Spinal cord (tissue), 9 donors: ENCODE measurements at regions not wholly inside any gene's neighbourhood (a gene's known extent, or its start where the extent isn't known, plus 50 kb on each side); places are given as distances from the start of the nearest gene placed in this dataset.
"Not testable (repeated sequence)": the region's sequence is repeated elsewhere in the genome, so short reads cannot be mapped to it uniquely, and the experiment has no call there.

ENCODE experiments used
- DNase-seq, 6 donors: peaks; one replicate each; pipeline versions ENCODE4 v3.0.0 to v3.0.0-alpha.2; 2013 to 2015; ENCODE audit warnings: low spot score in 6 of 6, low read depth in 4 of 6
- H3K27ac ChIP-seq: one replicate; pipeline ENCODE4 v1.5.1; 2013; ENCODE audit warnings: low read depth, low read length, control low read depth
- H3K27me3 ChIP-seq: one replicate; pipeline ENCODE4 v1.6.1; 2013; ENCODE audit warnings: low read length; ENCODE audit not compliant: control insufficient read depth, insufficient read depth
- H3K36me3 ChIP-seq: one replicate; pipeline ENCODE4 v1.6.1; 2013; ENCODE audit warnings: low read length; ENCODE audit not compliant: control insufficient read depth, insufficient read depth
- H3K4me1 ChIP-seq: one replicate; pipeline ENCODE4 v1.6.1; 2013; ENCODE audit warnings: low read length; ENCODE audit not compliant: control insufficient read depth, insufficient read depth
- H3K4me3 ChIP-seq: one replicate; pipeline ENCODE4 v1.5.1; 2013; ENCODE audit warnings: low read depth, low read length, control low read depth
- H3K9me3 ChIP-seq: one replicate; pipeline ENCODE4 v1.6.1; 2013; ENCODE audit warnings: low read length; ENCODE audit not compliant: control insufficient read depth, insufficient read depth
- WGBS: methylation state at CpG from one replicate; pipeline ENCODE4 v1.1.5; 2013; ENCODE audit warnings: missing lambda C conversion rate; ENCODE audit not compliant: insufficient coverage; 5-methylcytosine and 5-hydroxymethylcytosine counted together
- donor health status: healthy.

- H3K9me3 ChIP-seq, H3K27me3 ChIP-seq, H3K27ac ChIP-seq, DNase-seq, H3K4me3 ChIP-seq, H3K36me3 ChIP-seq, H3K4me1 ChIP-seq: not testable (repeated sequence)
- WGBS: no CpG with 5 or more reads among the region's 5 CpGs
These were observed 54.7 kb downstream of the PROP1 start for GRCh38 chr5:177941386-177941785.

GRCh38 chr5:177939246-177940171, 56.5 kb downstream of the PROP1 start:
- WGBS: 4% methylated on average over 34 of the region's 79 CpGs
- not testable (repeated sequence) for H3K36me3 ChIP-seq, H3K9me3 ChIP-seq, H3K27ac ChIP-seq, H3K4me1 ChIP-seq, H3K27me3 ChIP-seq
- peak in 2 of 6 donors; percentile 28 to 33 for DNase-seq
- peak overlapping the region; percentile 24 for H3K4me3 ChIP-seq

GRCh38 chr5:177938767-177939166, 57.3 kb downstream of the PROP1 start:
- WGBS: 16% methylated on average over 3 of the region's 7 CpGs
- H3K27ac ChIP-seq, H3K27me3 ChIP-seq, DNase-seq, H3K9me3 ChIP-seq, H3K36me3 ChIP-seq, H3K4me1 ChIP-seq, H3K4me3 ChIP-seq: not testable (repeated sequence)

GRCh38 chr5:177934233-177934632, 61.8 kb downstream of the PROP1 start:
- not testable (repeated sequence) for H3K36me3 ChIP-seq, H3K4me3 ChIP-seq, DNase-seq, H3K9me3 ChIP-seq, H3K27ac ChIP-seq, H3K4me1 ChIP-seq, H3K27me3 ChIP-seq

- H3K9me3 ChIP-seq, H3K27me3 ChIP-seq, H3K4me1 ChIP-seq, H3K36me3 ChIP-seq, H3K27ac ChIP-seq, H3K4me3 ChIP-seq: not testable (repeated sequence)
- peak in 2 of 6 donors; percentile 22 to 64 for DNase-seq
- WGBS: 24% methylated on average over 6 of the region's 19 CpGs
These were observed 65.6 kb downstream of the PROP1 start for GRCh38 chr5:177930269-177931022.

GRCh38 chr5:177929618-177930017, 66.4 kb downstream of the PROP1 start:
- H3K27me3 ChIP-seq, H3K27ac ChIP-seq, H3K4me3 ChIP-seq, DNase-seq, H3K9me3 ChIP-seq, H3K4me1 ChIP-seq, H3K36me3 ChIP-seq: not testable (repeated sequence)
- WGBS: 94% methylated on average over 3 of the region's 9 CpGs

- H3K4me3 ChIP-seq, H3K4me1 ChIP-seq, H3K27ac ChIP-seq, H3K36me3 ChIP-seq, H3K9me3 ChIP-seq, H3K27me3 ChIP-seq, DNase-seq: not testable (repeated sequence)
- WGBS: no CpG with 5 or more reads among the region's 4 CpGs
These were observed 68.5 kb downstream of the PROP1 start for GRCh38 chr5:177927500-177927899.

- not testable (repeated sequence) for H3K36me3 ChIP-seq, H3K27ac ChIP-seq, H3K27me3 ChIP-seq, H3K4me3 ChIP-seq, DNase-seq, H3K4me1 ChIP-seq, H3K9me3 ChIP-seq
- no CpG with 5 or more reads among the region's 11 CpGs for WGBS
These were observed 71.5 kb downstream of the PROP1 start for GRCh38 chr5:177924577-177924976.

GRCh38 chr5:177923837-177924236, 72.2 kb downstream of the PROP1 start:
- H3K27ac ChIP-seq, H3K36me3 ChIP-seq, H3K27me3 ChIP-seq, DNase-seq, H3K4me1 ChIP-seq, H3K9me3 ChIP-seq, H3K4me3 ChIP-seq: not testable (repeated sequence)
- WGBS: no CpG with 5 or more reads among the region's 4 CpGs

GRCh38 chr5:177923189-177923588, 72.9 kb downstream of the PROP1 start:
- not testable (repeated sequence) for H3K9me3 ChIP-seq, H3K4me1 ChIP-seq, H3K4me3 ChIP-seq, H3K27me3 ChIP-seq, H3K36me3 ChIP-seq, DNase-seq, H3K27ac ChIP-seq
- no CpG with 5 or more reads among the region's 5 CpGs for WGBS
